Epithelial cell of proximal tubule (primary cell): ENCODE measurements at regions not wholly inside any gene's neighbourhood (a gene's known extent, or its start where the extent isn't known, plus 50 kb on each side); places are given as distances from the start of the nearest gene placed in this dataset.

Experiments used
- DNase-seq: peaks from one replicate; pipeline ENCODE4 v3.0.0-alpha.2; 2011; ENCODE audit warnings: low read depth
- H3K4me3 ChIP-seq: 2 replicates; pipeline ENCODE4 v1.5.1; 2011; ENCODE audit warnings: low read depth, mild to moderate bottlenecking, low read length
- TF ChIP-seq, protein P1 (sequence below): conservative IDR thresholded peaks from 2 replicates; pipeline ENCODE4 v1.5.1; 2012; ENCODE audit warnings: low read depth, mild to moderate bottlenecking, low read length

DNA sequence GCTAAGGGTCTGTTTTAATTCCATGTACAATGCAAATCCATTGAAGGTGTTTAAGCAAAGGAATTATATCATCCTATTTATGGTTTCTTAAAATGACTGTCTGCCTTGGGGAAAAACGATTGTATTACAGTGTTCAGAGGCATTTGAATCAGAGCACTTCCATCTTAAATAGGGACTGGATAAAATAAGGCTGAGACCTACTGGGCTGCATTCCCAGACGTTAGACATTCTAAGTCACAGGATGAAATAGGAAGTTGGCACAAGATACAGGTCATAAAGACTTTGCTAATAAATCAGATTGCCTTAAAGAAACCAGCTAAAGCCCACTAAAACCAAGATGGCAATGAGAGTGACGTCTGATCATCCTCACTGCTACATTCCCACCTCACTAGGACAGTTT is 1167.2 kb upstream of the PABPC4L start:
- no peak overlapping the region for H3K4me3 ChIP-seq
- TF ChIP-seq, protein P1, sequence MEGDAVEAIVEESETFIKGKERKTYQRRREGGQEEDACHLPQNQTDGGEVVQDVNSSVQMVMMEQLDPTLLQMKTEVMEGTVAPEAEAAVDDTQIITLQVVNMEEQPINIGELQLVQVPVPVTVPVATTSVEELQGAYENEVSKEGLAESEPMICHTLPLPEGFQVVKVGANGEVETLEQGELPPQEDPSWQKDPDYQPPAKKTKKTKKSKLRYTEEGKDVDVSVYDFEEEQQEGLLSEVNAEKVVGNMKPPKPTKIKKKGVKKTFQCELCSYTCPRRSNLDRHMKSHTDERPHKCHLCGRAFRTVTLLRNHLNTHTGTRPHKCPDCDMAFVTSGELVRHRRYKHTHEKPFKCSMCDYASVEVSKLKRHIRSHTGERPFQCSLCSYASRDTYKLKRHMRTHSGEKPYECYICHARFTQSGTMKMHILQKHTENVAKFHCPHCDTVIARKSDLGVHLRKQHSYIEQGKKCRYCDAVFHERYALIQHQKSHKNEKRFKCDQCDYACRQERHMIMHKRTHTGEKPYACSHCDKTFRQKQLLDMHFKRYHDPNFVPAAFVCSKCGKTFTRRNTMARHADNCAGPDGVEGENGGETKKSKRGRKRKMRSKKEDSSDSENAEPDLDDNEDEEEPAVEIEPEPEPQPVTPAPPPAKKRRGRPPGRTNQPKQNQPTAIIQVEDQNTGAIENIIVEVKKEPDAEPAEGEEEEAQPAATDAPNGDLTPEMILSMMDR, result no peak
- DNase-seq, result no peak

DNA sequence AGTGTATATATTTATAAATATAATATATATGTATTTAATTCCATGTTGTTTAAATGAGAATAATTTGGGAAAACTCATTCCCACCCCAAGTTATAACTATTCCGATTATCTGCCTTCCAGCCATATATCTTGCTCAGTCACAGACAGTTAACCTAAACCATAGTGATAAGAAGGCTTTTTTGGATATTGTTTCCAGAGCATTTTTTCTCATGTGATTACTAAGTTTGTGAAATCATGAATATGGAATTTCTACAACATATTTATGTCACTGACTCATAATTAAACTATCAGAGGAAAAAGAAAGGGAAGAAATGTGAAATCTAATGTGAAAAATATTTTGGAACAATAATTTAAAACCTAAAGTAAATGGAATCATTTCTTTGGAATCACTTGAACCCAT is 1163.5 kb upstream of the PABPC4L start:
- DNase-seq, result no peak
- TF ChIP-seq, protein P1, result no peak
- no peak overlapping the region for H3K4me3 ChIP-seq

- TF ChIP-seq, protein P1, result no peak
- H3K4me3 ChIP-seq, result no peak overlapping the region
- no peak for DNase-seq
Observed at GRCh38 chr4:135359128-135359527, 1157.5 kb upstream of the PABPC4L start.

DNA sequence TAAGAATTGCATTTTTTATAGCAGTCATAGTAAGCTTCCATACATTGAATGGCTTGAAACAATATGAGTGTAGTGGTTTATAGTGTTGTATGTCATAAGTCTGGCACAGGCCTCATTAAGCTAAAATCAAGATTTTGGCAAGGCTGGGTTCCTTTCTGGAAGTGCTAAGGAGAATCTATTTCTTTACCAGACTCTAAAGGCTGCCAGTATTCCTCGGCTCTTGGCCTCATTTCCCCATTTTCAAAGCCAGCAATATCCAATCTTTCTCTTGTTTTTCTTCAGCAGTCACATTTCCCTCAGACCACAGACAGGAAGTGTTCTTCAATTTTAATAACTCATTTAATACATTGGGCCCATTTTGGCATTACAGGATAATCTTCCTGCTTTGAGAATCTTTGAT is 1155.5 kb upstream of the PABPC4L start:
- no peak for DNase-seq
- TF ChIP-seq, protein P1, result no peak
- no peak overlapping the region for H3K4me3 ChIP-seq

- TF ChIP-seq, protein P1, result no peak
- no peak overlapping the region for H3K4me3 ChIP-seq
Observed at GRCh38 chr4:135354876-135355275, 1153.3 kb upstream of the PABPC4L start.

GRCh38 chr4:135353008-135353407 is 1151.4 kb upstream of the PABPC4L start:
- no peak overlapping the region for H3K4me3 ChIP-seq
- TF ChIP-seq, protein P1, result no peak
- no peak for DNase-seq

More at GRCh38 chr4:135354876-135355275, 1153.3 kb upstream of the PABPC4L start:
- no peak for DNase-seq

- DNase-seq, result no peak
Observed at GRCh38 chr4:135344492-135344891, 1142.9 kb upstream of the PABPC4L start.

More at GRCh38 chr4:135344492-135344891, 1142.9 kb upstream of the PABPC4L start:
- TF ChIP-seq, protein P1, result no peak
- no peak overlapping the region for H3K4me3 ChIP-seq
